IPS-NIHi7 (cell line): ENCODE measurements at regions not wholly inside any gene's neighbourhood (a gene's known extent, or its start where the extent isn't known, plus 50 kb on each side); places are given as distances from the start of the nearest gene placed in this dataset.
A peak's percentile ranks its signal among the peaks of the same experiment; 100 is the strongest.

Experiments
- DNase-seq: peaks from one replicate; pipeline ENCODE4 v3.0.0; 2012; ENCODE audit warnings: mixed read lengths; ENCODE audit errors: extremely low spot score

DNA sequence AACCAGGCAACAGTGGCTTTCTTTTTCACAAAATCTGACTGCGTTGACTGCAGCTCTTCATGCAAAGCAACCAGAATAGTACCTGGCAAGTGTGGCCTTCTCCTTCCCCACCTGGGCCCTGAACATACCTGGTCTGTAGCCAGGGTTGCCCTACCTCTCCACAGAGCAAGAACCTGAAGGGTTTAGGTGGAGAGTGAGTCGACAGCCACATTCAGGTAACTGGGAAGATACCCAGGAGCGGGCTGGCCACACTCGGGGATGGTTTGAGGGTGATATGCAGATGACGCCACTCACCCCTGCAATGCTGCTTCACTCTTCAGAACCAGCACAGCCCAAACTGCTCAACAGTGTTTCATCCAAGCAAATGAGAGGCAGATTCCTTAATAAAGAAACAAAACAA, 117.3 kb downstream of the TTC32 start:
- DNase-seq = no peak

DNA sequence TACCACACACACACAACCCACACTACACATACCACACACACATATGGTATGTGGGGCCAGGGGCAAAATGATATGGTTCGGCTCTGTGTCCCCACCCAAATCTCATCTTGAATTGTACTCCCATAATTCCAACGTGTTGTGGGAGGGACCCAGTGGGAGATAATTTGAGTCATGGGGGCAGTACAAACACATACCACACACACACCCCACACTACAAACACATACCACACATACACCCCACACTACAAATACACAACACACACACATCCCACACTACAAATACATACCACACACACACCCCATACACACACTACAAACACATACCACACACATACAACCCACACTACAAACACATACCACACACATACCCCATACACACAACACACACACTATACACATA, 117.8 kb downstream of the TTC32 start:
- no peak for DNase-seq

DNA sequence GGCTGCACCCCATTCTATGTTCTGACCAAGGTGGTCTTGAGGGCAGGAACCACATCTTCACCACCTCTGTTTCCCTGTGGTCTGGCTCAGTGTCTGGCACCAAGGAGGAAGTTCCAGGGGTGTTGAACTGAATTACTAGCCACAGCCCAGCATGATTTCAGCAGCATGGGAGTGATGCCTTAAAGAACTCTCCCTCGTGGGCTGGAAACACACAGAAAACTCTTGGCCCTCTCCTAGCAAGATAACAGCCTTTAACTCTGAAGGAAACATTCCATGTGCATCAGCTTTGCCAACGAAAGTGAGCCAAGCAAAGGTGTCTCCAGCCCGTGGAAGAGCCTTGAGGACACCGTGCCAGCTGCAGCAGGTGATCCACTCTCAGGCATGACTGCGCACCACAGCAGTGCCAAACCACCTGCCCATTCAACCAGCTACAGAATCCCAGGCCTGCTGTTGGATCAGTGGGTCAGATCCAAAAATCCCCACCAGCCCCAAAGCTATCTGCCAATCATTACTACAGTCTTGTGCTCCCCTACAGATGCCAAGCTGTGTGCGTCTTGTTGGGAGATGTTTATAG, 124.8 kb downstream of the TTC32 start:
- no peak for DNase-seq

DNA sequence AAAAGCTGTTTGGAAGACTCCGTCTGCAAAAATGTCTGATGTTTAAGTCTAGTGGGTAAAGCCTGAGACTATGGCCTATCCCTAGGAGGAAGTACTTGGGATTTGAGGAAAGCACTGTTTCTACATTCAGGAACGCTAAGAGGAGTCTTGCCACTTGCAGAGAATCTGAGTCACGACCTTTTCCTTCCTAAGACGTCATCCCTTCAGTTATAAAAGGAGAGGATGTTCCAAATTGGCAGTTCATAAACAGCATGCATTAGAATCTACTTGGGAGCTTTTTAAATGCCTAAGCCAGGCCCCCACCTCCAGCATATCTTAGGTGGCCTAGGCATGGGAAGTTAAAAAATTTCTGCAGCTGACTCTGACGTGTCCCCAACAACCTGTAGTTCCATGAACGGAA, 125.9 kb downstream of the TTC32 start:
- no peak for DNase-seq

DNA sequence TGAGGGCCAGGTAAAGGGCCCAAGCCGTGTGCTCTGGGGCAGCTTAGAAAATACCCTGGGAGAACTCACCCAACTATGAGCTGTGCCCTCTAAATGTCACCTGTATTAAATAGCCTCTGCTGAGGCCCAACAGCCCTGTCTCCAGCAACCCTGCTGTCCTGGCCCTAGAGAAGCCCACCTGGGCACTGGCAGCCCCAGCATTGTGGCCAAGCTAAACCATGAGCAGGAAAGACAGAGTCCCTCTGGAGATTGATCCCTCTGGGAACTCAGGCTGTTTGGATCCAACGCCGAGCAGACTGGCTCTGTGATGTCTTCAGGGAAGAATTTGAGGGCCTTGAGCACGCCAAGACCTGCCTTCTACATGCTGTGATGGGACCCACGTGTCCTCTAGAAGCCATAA, 126.5 kb downstream of the TTC32 start:
- no peak for DNase-seq

DNA sequence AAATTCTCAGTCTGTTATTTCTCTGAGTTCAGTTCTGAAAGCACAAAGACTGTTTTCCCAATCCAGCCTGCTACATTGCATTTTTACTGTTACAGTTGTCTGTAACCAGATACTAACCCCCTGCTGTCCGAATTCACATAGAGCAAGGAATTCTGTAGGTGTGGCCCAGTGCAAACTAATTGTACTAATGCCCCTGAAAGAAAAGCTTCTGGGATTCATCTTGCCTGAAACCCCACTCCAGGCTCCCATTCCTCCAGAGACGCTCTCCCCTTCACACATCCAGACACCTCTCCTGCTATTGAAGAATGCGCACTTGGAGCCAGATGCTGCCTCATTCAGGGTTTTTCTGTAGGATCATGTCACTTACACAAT, 127.0 kb downstream of the TTC32 start:
- peak; percentile 69 for DNase-seq

DNA sequence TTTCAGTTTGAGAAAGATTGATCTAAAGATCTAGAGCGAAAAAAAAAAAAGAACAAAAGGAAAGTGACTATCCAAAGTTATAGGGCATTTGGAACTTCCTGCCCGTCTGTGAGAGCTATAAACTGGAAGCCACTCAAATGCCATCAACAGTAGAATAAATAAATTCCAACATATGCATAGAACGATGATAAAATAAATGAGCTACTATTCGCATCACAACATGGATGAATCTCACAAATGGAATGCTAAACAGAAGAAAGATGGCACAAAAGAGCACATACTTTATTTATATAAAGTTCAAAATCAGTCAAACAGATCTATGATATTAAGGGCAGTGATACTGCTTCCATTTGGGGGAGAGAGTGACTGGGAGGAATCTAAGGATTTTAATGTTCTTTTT, 128.8 kb downstream of the TTC32 start:
- DNase-seq = no peak

DNA sequence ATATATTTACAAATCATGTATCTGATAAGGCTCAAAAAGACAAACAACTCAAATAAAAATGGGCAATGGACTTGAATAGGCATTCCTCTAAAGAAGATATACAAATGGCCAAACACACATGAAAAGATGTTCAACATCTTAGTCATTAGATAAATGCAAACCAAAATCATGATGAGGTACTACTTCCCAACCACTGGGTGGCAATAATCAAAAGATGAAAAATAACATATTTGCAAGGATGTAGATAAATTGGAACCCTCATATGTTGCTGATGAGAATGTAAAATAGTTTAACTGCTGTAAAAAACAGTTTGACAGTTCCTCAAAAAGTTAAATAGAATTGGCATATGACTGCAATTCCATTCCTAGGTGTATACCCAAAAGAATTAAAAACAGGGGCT, 132.3 kb downstream of the TTC32 start:
- no peak for DNase-seq

DNA sequence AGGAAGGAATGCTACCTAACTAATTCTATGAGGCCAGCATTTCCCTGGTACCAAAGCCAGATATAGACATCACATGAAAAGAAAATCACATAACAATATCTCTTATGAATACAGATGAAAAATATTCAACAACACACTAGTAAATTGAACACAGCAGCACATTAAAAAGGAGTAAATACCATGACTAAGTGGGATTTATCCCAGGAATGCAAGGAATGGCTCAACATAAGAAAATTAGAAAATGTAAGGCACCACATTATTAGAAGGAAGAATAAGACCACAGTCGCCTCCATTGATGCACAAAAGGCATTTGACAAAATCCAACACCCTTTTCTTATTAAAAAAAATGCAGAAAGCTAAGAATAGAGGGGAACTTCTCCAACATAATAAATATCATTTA, 133.9 kb downstream of the TTC32 start:
- DNase-seq = no peak

DNA sequence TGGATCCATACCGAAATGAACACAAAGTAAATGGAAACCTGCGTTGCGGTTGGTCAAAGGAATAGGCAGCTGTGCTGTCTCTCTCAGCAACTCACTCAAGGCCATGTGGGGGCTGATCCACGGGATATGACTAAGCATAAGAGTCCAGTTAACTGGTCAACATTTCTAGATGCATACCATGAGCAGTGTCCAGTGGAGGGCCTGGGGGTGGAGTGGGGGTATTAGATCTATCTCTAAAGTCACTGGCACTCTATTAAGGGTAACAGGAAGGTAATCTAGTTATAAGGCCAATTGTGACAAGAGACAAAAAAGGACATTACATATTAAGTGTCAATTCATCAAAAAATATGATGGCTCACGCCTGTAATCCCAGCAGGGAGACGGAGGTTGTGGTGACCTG, 136.8 kb downstream of the TTC32 start:
- DNase-seq = no peak

DNA sequence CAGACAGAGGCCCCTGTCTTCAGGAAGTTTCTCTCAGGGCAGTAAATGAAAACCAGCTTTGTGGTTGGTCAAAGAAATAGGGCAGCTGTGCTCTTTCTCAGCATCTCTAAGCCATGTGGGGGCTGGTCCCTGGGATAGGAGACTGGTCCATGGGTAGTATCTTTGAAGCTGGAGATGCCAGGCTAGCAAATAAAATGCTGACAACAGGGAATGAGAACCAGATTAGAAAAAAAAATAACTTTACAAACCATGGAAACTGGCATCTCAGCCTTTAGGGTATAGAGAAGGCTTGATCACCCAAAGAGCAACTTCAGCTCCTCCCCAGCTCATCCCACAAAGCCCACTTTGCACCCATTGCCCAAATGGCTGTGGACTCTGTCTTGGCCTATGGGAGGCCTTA, 138.1 kb downstream of the TTC32 start:
- DNase-seq = no peak

DNA sequence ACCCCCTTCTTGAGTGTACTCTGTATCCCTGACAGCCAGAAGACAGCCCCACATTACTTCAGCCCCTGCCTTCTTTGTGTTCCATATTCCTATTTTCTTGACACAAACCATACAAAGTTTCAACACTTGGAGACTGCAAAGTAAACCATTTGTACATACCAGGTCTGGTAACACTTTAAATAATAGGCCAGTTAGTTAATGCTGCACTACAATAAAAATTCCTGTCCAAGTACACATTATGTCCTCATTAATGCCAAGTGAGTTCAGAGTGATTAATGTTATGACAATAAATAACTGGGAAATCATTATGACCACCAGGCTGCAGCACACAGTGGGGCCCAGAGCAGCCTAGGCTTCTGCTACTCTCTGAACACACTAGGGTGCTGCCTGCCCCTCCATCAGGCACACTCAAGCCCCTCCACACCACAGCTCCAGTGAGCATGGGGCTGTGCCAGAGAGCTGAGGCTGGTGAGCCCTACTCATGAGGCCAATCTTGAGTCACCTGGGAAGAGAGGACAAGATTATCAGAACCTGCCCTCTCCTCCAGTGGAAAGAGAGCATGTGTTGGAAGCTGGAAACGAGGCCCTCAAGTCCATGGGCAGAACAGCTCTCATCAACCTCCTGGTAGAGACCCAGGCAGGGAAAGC, 138.7 kb downstream of the TTC32 start:
- no peak for DNase-seq

DNA sequence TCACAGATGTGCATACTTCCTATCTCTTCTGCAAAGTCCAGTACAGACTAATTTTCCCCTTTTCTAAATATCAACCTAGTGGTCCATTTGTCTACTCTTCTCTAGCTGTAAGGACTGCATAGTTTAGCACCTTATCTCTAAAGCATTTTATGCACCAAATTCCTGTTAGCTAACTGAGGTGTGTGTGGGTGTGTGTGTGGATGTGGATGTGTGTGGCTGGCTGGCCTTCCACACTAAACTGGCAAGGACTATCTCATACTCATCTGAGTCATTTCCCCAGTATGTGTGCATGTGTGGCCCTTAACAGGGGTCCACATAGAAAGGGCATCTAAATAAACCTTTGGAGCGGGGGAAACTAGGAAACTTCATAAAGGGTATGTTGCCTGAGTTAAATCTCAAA, 139.6 kb downstream of the TTC32 start:
- no peak for DNase-seq

DNA sequence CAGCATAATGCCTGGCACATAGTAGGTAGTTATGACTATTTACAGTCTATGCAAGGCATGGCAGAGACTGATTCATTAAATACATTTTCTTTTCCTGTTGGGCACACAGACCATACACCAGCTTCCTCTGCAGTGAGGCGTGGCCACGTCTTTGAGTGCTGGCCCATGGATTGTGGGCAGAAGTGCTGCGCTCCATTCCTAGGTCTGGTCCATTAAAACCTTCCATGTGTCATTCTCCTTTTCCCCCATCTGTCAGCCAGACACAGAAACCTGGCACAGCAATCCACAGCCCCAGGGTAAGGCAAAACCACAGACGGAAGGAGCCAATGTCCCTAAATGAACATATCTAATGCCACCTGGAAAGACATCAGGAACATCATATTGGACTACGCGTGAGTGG, 141.9 kb downstream of the TTC32 start:
- no peak for DNase-seq

DNA sequence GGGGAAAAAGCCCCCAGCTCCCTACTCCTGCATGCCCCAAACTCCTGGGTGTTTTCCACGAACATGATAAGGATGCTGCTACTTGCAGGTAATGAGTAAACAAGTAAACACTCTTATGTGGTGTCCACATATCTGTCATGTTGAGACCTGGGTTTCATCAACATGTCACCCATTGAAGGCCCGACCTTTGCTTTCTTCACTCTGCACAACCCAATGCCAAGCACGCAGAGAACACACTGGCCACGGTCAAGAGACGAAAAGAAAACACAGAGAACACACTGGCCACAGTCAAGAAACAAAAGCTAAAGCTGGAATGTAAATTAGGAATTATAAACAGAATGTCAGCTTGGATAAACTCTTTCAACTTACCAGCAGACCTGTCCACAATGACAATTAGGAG, 143.1 kb downstream of the TTC32 start:
- no peak for DNase-seq

DNA sequence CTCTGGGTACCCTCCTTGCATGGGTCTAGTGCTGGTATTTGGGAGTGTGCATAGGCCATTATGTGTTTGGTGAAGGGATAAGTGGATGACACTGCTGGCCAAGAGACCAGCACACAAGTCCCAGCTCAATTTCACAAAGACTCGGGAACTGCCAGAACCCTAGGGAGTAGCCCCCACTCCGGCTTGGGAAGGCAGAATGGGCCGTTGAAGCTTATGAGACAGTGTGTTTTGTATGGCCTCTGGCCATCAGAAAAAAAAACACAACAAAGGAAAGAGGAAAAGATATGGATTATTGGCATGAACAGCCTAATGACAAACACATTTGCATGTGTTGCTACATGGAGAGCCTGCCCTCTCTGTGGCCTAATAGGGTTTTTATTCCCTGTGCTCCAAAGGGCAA, 144.2 kb downstream of the TTC32 start:
- DNase-seq = no peak

DNA sequence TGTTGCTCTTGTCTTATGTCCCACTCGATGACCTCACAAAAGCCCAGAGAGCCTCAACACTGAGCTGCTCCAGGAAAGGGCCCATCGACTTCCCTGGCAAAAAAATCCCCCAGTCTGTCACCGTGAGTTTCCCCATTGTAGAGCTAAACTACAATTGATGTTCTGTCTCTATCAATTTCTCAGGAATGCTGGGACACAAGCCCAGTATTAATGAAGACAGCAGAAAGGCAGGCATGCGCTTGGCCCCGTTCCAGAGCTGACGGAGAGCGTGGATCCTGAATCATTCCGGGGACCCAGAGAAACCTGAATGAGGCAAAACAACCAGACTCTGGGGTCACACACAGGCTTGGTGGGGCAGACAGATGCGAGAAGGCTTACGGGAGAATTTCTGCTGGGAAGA, 146.9 kb downstream of the TTC32 start:
- no peak for DNase-seq

DNA sequence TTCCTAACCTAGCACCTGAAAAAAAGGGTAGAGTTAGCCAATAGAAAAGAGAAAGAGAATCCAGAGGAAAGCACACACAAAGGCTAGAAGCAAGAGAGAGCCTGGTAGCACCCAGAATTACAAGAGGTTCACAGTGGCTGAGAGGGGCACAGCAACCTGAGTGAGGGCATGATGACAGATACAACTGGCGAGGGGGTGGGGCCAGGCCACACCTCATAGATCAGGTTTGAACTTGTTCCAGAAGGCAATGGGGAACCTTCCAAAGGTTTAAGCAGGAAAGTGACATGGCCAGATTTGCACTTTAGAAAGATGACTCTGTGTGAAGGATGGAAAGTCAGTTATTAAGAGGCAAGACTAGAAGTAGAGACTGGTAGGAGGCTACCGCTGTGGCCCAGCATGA, 148.0 kb downstream of the TTC32 start:
- no peak for DNase-seq

DNA sequence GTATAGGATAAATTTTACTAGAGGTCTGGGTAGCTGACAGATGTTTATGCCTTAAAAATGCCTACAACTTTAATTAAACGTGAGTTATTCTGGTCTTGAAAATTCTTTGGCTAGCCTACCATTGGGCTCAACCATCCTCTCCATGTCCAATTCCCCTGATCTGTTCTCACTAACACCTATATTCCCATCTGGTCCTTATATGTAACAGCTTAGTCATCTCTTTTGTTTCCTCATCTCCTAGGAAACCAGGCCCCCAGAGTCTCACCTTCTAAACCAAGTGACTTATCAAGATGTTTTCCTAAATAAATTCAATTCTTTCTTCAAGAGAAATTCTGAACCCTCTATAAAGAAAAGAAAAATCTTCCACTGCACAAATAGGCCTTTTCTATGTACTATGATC, 148.5 kb downstream of the TTC32 start:
- DNase-seq = no peak

DNA sequence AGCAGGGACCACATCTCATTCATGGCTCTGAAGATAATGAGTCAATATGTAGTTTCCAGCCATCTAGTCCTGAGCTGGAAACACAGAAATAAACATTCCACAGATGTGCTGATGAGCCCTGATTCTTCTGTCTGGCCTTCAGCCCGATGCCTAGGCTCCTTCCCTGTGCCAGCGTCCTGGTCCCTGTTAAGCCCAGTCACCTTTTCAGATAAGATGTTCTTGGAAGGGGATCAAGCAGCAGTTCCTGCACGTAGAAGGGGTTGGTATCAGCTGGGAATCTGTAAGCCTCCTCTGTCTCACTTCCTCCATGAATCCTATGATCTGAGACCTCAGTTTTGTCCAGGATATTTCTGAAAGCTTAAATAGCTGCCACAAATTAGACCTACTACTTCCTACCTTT, 149.3 kb downstream of the TTC32 start:
- DNase-seq = no peak

DNA sequence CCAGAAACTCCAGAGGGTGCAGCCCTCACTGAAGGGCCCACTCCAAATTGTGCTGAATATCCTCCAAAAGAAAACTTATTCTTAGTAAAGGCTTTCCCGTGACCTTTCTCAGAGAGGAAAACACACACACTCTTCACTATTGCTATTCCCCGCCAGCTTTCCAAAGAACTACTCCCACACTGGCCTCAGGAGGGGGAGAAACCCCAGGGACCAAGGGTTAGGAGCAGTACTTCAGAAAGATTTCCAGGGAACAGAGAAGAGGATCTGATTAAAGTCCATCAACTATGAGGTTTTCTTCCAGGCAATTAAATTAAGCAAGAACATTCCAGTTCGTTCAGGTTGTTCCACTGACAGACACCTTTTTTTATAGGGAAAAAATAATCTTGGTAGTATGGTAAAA, 150.2 kb downstream of the TTC32 start:
- no peak for DNase-seq

DNA sequence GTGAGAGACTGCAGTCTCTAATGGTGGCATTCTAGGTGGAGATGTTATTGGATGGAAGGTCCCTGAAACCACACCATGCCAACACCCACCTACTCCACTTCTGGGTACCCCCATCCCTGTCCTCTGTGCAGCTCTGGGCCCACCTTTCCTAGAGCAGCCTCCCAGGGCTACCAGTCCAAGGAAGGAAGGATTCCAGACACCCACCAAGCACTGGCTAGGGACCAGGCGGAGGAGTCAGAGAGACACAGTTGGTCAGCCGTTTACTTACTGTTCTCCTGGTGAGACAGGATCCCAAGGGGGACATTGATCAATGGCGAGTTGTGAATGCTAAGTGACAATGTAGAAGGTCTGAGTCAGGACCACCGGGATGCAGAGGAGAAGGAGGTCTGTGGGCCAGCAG, 151.6 kb downstream of the TTC32 start:
- no peak for DNase-seq

DNA sequence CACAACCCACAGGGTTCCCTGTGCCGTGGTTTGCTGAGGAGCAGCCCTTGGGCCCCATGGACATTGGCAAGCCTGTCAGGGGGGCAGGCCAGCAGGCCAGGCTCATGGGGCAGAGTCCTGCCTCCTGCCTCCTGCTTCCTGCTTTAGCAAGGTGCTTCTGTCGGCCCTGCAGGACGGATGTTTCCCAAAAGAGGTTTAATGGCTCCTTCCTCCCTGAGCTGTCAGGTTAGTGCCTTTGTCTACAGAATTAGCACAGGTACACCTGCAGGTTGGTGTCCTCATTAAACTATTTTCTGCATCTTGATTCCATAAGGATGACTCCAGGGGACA, 152.3 kb downstream of the TTC32 start:
- DNase-seq = no peak

DNA sequence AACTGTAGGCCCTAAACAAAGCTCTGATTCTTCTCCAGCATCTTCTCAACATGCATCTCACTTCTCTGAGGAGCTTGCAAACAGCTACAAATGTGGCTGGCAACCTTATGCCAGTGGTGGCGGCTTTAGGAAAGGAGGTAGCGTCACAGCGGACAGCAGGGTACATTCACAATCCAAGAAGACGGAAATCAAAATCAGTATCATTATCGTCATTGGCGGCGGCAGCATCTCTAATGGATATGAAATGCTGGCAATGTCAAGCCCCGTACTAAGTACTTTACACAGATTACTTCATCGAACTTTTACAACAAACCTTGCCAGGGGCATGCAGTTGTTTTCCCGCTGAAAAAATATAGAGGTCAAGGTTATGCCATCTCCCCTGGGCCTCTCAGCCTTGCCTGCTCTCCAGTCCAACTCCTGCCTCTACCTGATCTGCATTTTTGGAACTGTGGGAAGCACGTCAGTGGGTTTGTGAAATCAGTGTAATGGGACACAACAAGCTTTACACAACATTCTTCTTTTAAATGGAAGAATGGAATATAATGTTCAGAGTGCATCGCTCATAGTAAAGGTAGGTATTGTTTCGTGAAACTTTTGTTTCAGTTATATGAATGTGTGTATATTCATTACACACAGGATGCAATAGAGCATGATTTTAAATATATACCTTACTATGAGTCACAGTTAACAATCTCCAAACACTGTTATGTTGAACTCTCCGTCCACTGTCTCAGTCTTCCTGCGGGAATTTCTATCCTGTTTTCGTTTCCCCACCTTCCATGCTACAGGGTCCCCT, 152.9 kb downstream of the TTC32 start:
- no peak for DNase-seq
